Ammon's horn (tissue), 1 donor: ENCODE measurements at regions not wholly inside any gene's neighbourhood (a gene's known extent, or its start where the extent isn't known, plus 50 kb on each side); places are given as distances from the start of the nearest gene placed in this dataset.
A peak's percentile ranks its signal among the peaks of the same experiment; 100 is the strongest.
"Not testable (repeated sequence)": the region's sequence is repeated elsewhere in the genome, so short reads cannot be mapped to it uniquely, and the experiment has no call there.

ENCODE experiments used
- DNase-seq: peaks from one replicate; pipeline ENCODE4 v3.0.0-alpha.2; 2016; ENCODE audit warnings: low spot score

- DNase-seq = peak; percentile 37
Measured at GRCh38 chr5:33153372-33153771, 287.4 kb upstream of the TARS1 start.

DNA sequence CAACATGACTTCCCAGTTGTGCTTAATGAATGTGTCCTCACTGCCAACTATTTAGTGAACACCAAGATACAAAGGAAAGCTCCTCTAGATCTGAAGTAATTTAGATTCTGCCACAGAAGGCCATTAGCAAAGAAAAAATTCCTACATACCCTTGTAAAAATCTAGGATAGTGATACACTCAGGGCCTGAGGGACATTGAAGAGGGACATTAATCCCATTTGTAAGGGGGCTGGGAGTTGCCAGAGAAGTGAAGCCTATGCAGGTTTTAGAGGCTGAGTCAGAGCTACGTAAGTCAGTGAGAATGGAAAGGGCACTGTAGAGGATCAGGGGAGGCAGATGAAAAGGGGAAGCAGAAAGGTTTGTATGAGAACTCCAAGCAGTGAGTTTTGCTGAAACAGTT is 286.9 kb upstream of the TARS1 start:
- no peak for DNase-seq

- no peak for DNase-seq
Measured at GRCh38 chr5:33160871-33161270, 279.9 kb upstream of the TARS1 start.

GRCh38 chr5:33161421-33161820 is 279.3 kb upstream of the TARS1 start:
- DNase-seq = no peak

DNA sequence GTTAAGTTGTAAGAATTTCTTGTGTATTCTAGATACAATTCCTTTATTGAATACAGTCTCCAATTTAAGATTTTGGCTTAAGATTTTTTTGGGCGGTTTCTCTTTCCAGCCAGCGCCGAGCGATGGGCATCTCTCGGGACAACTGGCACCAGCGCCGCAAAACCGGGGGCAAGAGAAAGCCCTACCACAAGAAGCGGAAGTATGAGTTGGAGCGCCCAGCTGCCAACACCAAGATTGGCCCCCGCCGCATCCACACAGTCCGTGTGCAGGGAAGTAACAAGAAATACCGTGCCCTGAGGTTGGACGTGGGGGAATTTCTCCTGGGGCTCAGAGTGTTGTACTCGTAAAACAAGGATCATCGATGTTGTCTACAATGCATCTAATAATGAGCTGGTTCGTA is 278.7 kb upstream of the TARS1 start:
- DNase-seq = no peak

GRCh38 chr5:33166522-33166921 is 274.2 kb upstream of the TARS1 start:
- DNase-seq = no peak

- DNase-seq = no peak
Measured at GRCh38 chr5:33166948-33167347, 273.8 kb upstream of the TARS1 start.

DNA sequence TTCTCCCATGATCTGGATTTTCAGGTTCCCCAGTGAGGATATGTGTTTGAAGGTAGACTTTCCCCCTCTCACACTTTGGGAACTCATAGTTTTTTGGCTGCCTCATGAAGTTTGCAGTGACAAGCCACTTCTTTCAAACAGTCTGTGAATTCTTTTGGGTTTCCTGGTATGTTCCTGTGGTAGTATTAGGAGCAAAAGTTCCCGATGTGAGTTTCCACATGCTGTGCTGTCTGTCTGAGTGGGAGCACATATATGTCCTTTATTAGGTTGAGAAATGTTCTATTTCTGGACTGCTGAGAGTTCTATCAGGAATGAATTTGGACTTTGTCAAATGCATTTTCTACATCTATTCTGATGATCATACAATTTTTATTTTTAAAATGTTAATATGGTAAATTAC is 273.2 kb upstream of the TARS1 start:
- no peak for DNase-seq

DNA sequence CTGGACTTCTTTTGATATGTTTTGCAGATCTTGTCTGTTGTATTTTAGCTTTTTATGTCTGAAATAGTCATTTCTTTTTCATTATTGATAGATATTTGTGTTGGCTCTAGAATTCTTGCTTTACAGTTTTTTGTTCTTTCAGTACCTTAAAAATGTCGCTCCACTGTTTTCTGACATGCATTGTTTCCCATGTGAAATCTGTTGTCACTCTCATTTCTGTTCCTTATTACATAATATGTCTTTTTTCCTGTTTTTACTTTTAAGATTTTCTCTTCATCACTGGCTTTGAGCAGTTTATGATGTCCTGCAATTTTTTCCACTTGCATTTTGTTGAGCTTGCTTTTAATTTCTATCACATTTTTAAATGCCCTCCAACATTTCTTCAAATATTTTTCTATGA is 270.4 kb upstream of the TARS1 start:
- DNase-seq = no peak

DNA sequence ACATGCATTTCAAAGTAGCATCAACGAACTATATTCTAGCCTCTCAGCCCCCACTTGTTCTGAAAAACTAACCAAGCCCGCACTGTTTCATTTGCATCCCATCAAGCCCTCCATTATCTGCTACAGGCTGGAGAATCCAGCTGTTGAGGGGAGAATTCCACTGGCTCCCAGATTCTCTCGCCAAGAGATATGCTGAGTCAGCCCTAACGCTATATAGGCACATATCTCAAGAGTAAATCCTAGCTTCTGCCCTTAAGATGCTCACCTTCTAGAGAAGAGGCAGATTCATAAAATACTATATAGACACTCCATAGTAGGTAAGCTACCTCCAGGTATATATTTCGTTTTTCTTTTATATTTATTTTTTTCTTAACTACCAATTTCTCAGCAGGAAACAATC is 266.4 kb upstream of the TARS1 start:
- no peak for DNase-seq

GRCh38 chr5:33179301-33179700 is 261.5 kb upstream of the TARS1 start:
- no peak for DNase-seq

- DNase-seq = no peak
Measured at GRCh38 chr5:33180900-33181299, 259.9 kb upstream of the TARS1 start.

DNA sequence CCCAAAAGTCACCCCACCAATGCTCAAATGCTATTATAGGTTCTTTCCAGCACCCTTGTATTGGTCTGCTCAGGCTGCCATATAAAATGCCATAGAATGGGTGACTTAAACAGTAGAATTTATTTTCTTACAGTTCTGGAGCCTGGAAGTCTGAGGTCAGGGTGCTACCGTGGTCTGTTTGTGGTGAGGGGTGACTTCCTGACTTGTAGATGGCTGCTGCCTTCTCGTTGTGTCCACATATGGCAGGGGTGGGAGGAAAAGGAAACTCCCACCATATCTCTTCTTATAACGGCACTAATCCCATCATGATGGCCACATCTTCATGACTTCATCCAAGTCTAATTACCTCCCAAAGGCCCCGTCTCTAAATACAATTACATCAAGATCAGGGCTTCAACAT is 257.8 kb upstream of the TARS1 start:
- no peak for DNase-seq

GRCh38 chr5:33184367-33184766 is 256.4 kb upstream of the TARS1 start:
- DNase-seq = no peak

- DNase-seq = no peak
Measured at GRCh38 chr5:33188089-33188488, 252.7 kb upstream of the TARS1 start.

- no peak for DNase-seq
Measured at GRCh38 chr5:33194914-33195313, 245.9 kb upstream of the TARS1 start.

GRCh38 chr5:33195431-33196165 is 245.2 kb upstream of the TARS1 start:
- DNase-seq = no peak

- DNase-seq = no peak
Measured at GRCh38 chr5:33198836-33199235, 241.9 kb upstream of the TARS1 start.

DNA sequence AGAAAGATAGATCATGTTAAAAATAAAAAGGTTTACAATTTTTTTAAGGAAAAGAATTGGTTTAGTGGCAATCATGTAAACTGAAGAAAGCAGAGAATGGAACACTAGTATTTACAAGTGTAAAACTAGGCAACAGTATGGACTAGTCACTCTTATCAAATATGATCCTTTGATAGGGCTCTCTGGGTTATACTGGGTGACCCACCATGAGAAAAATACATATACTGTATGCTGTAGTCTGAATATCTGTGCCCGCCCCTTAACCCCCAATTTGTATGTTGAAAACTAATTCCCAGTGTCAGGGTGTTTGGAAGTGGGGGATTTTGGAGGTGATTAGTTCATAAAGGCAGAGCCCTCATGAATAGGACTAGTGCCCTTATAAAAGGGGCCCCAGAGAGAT is 236.8 kb upstream of the TARS1 start:
- DNase-seq = no peak

GRCh38 chr5:33205079-33205478 is 235.7 kb upstream of the TARS1 start:
- DNase-seq = no peak

DNA sequence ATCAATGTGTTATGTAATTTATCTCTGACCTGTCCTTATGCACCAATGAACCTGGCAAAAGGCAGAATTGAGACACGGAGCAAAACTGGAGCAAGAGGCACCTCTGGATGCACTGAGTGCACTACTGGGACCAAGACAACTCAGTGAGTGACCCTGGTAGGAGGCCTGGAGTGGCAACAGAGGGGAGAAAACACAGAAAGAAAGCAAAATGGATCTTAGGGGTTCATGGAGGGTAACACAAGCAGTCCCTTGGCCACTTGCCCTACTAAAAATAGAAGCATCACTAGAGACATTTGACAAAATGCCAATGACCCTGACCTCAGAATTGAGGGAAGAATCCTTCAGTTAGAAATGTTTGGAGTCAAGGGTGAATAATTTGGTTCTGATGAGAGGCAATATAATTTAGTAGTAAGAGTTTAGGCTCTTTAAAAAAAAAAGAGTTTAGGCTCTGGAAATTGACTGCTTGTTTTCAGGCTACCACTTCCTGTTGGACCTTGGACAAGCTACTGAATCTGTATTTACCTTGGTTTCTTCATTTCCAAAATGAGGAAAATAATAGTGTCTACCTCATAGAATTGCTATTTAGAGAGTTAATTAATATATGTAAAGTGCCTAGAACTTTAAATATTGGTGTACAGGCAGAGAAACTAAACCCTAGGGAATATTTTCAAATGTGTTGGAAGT is 234.9 kb upstream of the TARS1 start:
- no peak for DNase-seq

- DNase-seq = no peak
Measured at GRCh38 chr5:33206962-33207506, 233.7 kb upstream of the TARS1 start.

- no peak for DNase-seq
Measured at GRCh38 chr5:33209252-33209651, 231.5 kb upstream of the TARS1 start.

DNA sequence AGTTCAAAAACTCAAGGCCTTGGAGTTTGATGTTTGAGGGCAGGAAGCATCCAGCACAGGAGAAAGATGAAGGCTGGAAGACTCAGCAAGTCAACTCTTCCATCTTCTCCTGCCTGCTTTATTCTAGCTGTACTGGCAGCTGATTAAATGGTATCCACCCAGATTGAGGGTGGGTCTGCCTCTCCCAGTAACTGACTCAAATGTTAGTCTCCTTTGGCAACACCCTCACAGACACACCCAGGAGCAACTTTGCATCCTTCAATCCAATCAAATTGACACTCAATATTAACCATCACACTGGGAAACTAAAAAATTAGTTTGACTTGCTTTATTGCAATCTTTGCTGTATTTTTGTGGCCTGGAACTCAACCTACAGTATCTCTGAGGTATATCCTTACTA is 230.5 kb upstream of the TARS1 start:
- not testable (repeated sequence) for DNase-seq
